ENCODE measurements at regions not wholly inside any gene's neighbourhood (a gene's known extent, or its start where the extent isn't known, plus 50 kb on each side); places are given as distances from the start of the nearest gene placed in this dataset.

- no peak for DNase-seq (ENCODE audit: low read depth in 2 of 2)
Measured at GRCh38 chr9:119501374-119501773, 132.1 kb upstream of the BRINP1 start.

- DNase-seq (ENCODE audit: low read depth in 2 of 2) = no peak
Measured at GRCh38 chr9:119500072-119500771, 131.0 kb upstream of the BRINP1 start.

GRCh38 chr9:119487118-119487827 is 118.0 kb upstream of the BRINP1 start:
- DNase-seq (ENCODE audit: low read depth in 2 of 2) = no peak

- DNase-seq (ENCODE audit: low read depth in 2 of 2) = no peak
Measured at GRCh38 chr9:119483153-119483552, 113.9 kb upstream of the BRINP1 start.

GRCh38 chr9:119477197-119477596 is 108.0 kb upstream of the BRINP1 start:
- no peak for DNase-seq (ENCODE audit: low read depth in 2 of 2)

GRCh38 chr9:119458068-119458467 is 88.8 kb upstream of the BRINP1 start:
- DNase-seq (ENCODE audit: low read depth in 2 of 2) = no peak

- no peak for DNase-seq (ENCODE audit: low read depth in 2 of 2)
Measured at GRCh38 chr9:119453980-119454379, 84.7 kb upstream of the BRINP1 start.

- DNase-seq (ENCODE audit: low read depth in 2 of 2) = no peak
Measured at GRCh38 chr9:119453490-119453911, 84.3 kb upstream of the BRINP1 start.

- no peak for DNase-seq (ENCODE audit: low read depth in 2 of 2)
Measured at GRCh38 chr9:119451426-119451825, 82.2 kb upstream of the BRINP1 start.

GRCh38 chr9:119443179-119443578 is 73.9 kb upstream of the BRINP1 start:
- DNase-seq (ENCODE audit: low read depth in 2 of 2) = no peak

- no peak for DNase-seq (ENCODE audit: low read depth in 2 of 2)
Measured at GRCh38 chr9:119441832-119442231, 72.6 kb upstream of the BRINP1 start.

- DNase-seq (ENCODE audit: low read depth in 2 of 2) = no peak
Measured at GRCh38 chr9:119441338-119441737, 72.1 kb upstream of the BRINP1 start.

GRCh38 chr9:119436261-119436660 is 67.0 kb upstream of the BRINP1 start:
- DNase-seq (ENCODE audit: low read depth in 2 of 2) = no peak

GRCh38 chr9:119435076-119435475 is 65.8 kb upstream of the BRINP1 start:
- no peak for DNase-seq (ENCODE audit: low read depth in 2 of 2)

- DNase-seq (ENCODE audit: low read depth in 2 of 2) = no peak
Measured at GRCh38 chr9:119432428-119432827, 63.2 kb upstream of the BRINP1 start.

- no peak for DNase-seq (ENCODE audit: low read depth in 2 of 2)
Measured at GRCh38 chr9:119429302-119429701, 60.1 kb upstream of the BRINP1 start.

- DNase-seq (ENCODE audit: low read depth in 2 of 2) = no peak
Measured at GRCh38 chr9:119420231-119420630, 51.0 kb upstream of the BRINP1 start.

Measured in activated CD4-positive, alpha-beta T cell treated with anti-CD3 and anti-CD28 coated beads for 24 hours (primary cell).